GM21381 (cell line): ENCODE measurements at regions not wholly inside any gene's neighbourhood (a gene's known extent, or its start where the extent isn't known, plus 50 kb on each side); places are given as distances from the start of the nearest gene placed in this dataset.

ENCODE experiments used
- ATAC-seq: cut with Tn5 transposase; IDR thresholded peaks from one replicate; pipeline ENCODE4 v1.9.1; 2021; ENCODE audit warnings: mild to moderate bottlenecking, moderate library complexity; ENCODE audit not compliant: unreplicated experiment

DNA sequence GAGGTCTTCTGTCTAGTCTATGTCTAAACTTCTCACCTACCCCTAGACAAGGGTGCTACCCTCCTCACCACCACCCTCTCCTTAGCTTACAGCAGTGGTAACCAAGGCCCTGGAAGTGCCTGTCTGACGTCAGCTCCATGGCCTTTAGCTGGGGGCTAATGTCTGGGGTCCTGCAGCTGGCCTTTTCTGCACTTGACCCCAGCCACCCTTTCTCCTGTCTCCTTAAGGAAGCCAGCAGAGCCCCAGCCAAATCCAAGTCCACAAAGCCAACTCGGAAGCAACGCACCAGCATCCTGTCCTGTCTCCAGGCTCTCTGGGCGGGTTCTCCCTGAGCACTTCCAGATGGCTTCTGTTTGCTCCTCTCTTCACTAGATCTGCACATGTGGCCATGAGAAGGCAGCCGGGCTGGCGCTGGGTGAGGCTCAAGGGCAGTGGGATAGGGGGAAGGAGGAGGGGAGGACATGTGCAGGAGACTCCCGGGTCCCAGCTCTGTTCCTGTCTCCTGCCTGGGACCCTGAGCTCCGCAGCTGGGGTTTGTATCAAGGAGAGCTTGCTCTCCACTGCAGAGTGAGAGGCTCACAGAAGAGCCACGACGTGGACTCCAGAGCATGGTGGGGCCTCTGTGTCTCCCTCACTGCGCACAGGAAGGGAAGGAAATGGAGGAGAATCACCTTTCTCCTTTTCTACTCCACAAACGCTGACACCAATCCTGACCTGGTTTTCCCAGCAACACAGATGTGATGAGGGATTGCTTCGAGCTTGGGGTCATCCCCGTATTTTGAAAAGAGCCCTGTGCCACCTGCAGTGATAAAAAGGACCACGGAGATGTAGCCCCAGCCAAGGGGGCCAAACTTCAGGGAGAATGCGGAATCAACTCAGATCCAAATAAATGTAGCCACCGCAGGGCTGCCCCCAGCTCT lies 204.2 kb downstream of the USP12 start:
- no peak for ATAC-seq

GRCh38 chr13:26966701-26967080 lies 204.9 kb downstream of the USP12 start:
- ATAC-seq, result no peak

- ATAC-seq, result no peak
Measured at GRCh38 chr13:26965952-26966700, 205.5 kb downstream of the USP12 start.

DNA sequence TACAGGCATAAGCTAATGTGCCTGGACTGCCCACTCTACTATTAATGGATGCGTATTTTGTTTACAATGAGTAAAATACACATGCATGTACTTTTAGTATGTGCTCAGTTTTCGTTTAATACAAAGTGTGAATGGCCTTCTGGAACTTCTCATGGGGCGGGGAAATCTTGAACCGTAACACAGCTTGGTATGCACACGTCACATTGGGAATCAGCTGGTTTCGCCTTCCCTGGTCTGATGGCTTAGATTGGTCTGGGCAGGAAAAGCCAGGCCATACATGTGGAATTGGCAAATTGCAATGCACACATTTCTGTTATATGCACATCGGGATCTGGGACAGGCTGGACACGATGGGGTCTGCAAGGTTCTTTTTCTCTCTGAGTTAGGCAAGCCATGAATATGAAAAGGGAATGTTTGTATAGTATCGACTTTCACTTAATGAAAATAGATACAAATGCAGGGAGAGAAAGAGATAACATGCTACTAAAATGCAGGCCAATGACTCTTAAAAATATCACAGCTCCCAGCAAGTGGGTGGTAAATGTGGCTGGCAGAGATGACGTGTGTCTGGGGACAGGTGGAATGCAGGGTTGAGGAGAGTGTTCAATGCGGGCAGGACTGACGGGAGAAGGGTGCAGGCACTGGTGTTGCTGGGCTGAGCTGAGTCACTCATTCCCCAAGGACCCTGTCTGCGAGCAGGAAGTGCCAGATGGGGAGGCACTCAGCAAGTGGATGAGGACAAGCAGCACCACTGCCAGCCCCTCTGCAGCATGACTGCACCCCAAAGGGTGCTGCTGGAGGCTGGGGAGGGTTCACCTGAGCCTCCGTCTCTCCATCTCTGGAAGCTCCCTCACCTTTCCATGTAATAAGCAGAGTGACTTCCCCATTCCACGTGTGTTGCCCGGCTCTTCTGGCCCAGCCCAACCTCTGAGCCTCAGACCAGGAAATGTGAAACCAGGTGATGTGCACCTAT lies 204.0 kb upstream of the GPR12 start:
- ATAC-seq, result no peak

DNA sequence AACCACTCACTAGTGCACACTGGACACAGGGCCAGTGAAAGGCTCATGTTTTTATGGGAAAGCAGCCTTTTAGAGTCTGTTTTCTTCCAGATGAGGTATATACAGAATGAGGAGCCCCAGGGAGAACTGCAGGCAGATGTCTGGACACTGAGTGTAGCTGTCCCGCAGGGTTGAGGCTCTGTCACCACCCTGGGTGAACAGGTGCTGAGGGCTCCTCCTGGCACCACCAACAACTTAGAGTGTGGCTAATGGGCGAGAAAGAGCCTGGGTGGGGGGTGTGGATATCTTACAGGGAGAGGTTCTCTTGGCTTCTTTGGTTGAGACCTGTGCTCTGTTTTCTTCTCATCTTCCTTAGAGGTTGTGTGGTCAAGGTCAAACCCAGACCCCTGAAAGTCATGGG lies 202.1 kb upstream of the GPR12 start:
- ATAC-seq, result no peak

DNA sequence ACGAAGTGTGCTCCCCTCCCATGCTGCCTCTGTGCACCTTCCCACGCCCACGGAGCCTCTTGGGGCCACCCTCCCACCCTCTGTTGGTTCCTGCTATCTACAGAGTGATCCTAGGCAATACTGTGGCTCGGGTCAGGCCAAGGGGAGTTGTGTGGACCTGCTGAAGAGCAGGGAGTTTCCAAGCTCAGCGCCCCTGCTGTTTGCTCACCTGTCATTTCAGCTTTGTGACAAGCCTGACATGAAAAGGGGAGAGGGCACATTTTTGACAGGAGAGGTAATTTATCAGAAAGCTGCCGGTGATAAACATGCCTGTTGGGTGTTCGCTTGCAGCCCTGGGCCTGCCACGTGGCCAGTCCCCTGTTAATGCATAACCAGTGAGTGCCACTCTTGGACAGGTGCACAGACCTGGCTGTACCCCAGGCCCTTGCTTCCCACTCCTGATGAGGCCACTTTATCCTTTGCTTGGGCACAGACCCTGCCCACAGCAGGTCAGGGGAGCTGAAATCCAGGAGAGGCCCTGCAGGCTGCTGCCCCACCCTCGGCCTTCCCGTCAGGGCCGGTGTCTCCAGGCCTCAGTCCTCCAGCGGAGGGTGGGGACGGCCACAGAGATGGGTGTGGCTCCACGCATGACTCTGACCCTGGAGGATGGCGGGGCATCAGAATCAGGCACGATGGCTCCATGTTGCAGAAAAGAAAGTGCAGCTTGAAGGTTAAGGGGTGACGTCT lies 201.5 kb upstream of the GPR12 start:
- ATAC-seq, result no peak

DNA sequence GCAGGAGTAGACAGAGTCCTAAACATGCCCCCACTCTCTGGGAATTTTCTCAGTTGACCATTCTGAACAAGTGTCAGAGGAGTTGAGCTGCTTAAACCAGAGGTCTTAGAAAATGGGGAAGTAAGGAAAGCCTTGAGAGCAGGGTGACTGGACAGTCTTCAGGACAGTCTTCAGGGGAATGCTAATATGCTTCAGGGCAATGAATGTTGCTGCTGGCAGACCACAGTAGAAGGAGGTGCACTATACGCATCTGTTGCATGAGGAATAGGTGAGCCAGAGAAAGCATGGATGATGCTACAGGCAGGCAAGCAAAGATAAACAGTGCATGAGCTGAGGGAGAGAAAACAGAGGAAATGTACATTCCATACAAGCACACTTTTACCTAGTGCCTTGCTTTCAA lies 196.6 kb upstream of the GPR12 start:
- ATAC-seq, result no peak

GRCh38 chr13:26956522-26957142 lies 196.0 kb upstream of the GPR12 start:
- ATAC-seq, result no peak

DNA sequence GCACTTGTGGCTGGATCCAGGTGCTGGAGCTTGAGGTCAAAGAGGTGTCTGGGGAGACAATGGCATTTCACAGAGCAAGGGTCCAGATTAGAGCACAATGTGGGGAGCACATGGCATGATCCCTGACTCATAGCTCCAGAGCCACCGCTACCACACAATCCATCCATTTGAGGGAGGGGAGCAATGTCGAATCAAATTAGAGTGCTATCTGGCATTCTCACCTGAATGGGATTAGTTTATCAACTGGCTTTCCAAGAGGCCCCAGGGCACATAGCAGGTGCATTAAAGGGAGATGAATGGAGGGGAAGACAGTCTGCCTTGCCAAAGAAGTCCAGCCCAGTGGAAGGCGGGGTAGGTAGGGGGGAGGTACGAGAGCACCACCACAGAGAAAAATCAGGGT lies 194.4 kb upstream of the GPR12 start:
- no peak for ATAC-seq

GRCh38 chr13:26953291-26953690 lies 192.7 kb upstream of the GPR12 start:
- ATAC-seq, result no peak

DNA sequence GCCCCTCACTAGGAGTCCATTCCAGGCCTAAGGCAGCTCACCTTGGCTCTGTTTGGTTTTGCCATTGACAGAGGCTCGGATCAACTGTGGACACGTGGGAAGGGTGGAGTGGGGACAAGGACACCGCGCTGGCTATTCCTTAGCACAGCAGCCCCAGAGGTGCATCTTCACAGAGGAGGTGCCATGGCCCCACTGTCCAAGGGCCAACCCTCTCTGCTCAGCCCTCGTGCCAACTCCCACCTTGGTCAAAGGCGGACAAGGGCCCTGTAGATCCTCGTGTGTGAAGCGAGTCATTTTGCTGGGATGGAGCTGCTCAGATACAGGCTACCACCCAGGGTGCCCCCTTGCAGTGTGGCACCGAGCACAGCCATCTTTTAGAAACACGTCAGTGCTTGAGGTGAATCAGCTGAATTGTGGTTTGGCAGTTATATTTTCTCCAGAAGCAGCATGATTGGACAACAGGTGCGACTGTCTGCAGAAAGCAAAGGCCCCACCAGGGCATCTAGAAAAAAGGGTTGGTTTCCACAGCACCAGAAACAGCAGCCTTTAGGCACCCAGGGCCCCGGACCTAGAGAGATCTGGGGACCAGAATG lies 192.1 kb upstream of the GPR12 start:
- no peak for ATAC-seq

DNA sequence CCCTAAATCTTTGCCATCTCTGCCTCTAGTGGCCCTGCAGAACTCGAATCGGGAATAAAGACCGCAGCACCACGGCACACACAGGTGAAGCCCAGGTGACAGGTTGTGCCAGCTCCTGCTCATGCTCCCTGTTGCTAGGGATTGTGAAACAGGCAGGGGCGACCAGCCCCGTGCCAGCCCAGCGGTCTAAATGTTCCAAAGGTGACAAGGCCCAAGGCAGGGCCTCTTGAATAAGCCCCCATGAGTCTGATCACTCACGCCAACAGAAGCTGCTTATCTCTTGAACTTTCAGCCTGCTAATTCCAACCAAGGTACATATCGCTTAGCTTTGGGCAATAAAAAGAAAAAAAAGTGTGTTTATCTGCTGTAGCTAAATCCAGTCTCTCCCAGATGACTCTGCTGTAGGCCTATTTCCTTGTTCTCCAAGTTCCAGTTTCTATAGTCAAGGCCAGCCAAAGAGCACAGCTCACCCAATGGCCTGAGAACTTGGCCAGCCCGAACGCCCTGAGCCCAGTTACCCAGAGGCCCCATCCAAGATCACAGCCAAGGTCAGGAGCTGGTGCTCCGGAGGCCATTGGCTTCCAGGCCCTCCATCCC lies 191.1 kb upstream of the GPR12 start:
- no peak for ATAC-seq

DNA sequence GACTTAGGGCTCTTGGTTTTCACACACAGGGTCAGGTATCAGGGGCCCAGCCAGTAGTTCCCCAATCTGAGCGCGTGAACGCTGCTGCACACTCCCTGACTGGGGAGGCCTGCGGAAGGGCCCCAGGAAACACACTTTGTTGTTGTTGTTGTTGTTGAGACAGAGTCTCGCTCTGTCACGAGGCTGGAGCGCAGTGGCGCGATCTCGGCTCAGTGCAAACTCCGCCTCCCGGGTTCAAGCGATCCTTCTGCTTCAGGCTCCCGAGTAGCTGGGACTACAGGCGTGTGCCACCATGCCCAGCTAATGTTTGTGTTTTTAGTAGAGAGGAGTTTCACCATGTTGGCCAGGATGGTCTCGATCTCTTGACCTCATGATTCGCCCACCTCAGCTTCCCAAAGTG lies 190.4 kb upstream of the GPR12 start:
- ATAC-seq, result no peak

DNA sequence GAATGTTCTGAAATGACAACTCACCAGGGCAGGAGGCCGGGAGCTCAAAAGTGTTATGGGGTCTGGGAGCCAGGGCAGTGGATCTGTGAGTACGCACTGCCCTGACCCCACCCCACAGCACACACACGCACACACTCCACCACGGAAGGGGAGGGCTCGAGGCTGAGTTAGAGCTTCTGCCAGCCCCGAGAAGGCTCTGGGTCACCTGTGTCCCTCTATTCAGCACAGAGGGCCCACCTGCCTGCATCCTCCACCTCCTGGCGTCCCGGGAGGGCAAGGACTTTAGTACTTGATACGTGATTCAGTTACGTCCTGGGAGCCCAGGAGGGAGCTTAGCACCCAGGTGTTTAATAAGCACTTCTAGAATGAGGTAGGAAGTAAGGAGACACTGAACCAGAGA lies 190.0 kb upstream of the GPR12 start:
- no peak for ATAC-seq

GRCh38 chr13:26949701-26950502 lies 189.3 kb upstream of the GPR12 start:
- ATAC-seq, result no peak

- ATAC-seq, result no peak
Measured at GRCh38 chr13:26948353-26948752, 187.8 kb upstream of the GPR12 start.

GRCh38 chr13:26946684-26947343 lies 186.2 kb upstream of the GPR12 start:
- no peak for ATAC-seq

- no peak for ATAC-seq
Measured at GRCh38 chr13:26943748-26944147, 183.2 kb upstream of the GPR12 start.
